ENCODE measurements at regions not wholly inside any gene's neighbourhood (a gene's known extent, or its start where the extent isn't known, plus 50 kb on each side); places are given as distances from the start of the nearest gene placed in this dataset.

- intact Hi-C loops (cut with DNase I), result no loop called here
- Histone ChIP-seq H3K36me3 (no peaks in the 10 kb centered on the region), H3K4me1 (no peaks in the 10 kb centered on the region), H3K27ac (no peak overlapping the region), H3K4me3 (no peak overlapping the region), H3K27me3 (ENCODE audit: low read depth) (no peaks in the 10 kb centered on the region), H3K9me3 (no peaks in the 10 kb centered on the region)
- no peak for DNase-seq
- TF ChIP-seq CTCF (IDR thresholded peaks at IDR 0.05), result no peak
- no peak for ATAC-seq
These were observed 221.4 kb downstream of the GADD45G start for GRCh38 chr9:89826186-89826585.

DNA sequence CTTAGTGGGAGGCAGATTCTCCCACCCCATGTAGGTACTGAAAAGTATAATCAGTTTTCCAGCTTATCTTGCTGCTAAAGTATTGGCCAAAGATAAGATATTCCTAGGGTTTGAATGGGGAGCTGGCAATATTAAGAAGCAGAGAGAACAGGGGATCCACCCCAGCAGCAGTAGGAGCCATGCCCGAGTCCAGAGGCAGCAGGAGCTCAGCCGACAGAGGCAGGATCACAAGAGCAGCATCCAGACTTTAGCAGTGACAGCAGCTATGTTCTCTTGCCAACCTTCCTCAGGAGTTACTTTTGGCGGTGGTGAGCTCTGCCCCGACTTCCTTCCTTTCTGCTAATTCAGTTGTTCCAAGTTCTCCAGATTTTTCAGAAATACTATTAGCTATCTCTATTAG is 224.5 kb downstream of the GADD45G start:
- DNase-seq (no peak), ATAC-seq (no peak)
- Histone ChIP-seq H3K27ac (no peak overlapping the region), H3K36me3 (no peaks in the 10 kb centered on the region), H3K9me3 (no peaks in the 10 kb centered on the region), H3K4me1 (no peaks in the 10 kb centered on the region), H3K4me3 (no peak overlapping the region), H3K27me3 (ENCODE audit: low read depth) (no peaks in the 10 kb centered on the region)
- no peak for TF ChIP-seq CTCF (IDR thresholded peaks at IDR 0.05)
- intact Hi-C loops (cut with DNase I), result no loop called here

- Histone ChIP-seq H3K4me3 (no peak overlapping the region), H3K4me1 (peaks cover 11% of the 10 kb centered on the region), H3K27ac (no peak overlapping the region), H3K27me3 (ENCODE audit: low read depth) (no peaks in the 10 kb centered on the region), H3K36me3 (no peaks in the 10 kb centered on the region), H3K9me3 (no peaks in the 10 kb centered on the region)
- DNase-seq (no peak), ATAC-seq (no peak)
- intact Hi-C loops (cut with DNase I), result no loop called here
- TF ChIP-seq CTCF (IDR thresholded peaks at IDR 0.05), result no peak
These were observed 230.9 kb downstream of the GADD45G start for GRCh38 chr9:89835666-89836065.

- H3K9me3 ChIP-seq, result no peaks in the 10 kb centered on the region
- no peak overlapping the region for H3K27ac ChIP-seq
- H3K4me3 ChIP-seq, result no peak overlapping the region
- DNase-seq (no peak), ATAC-seq (peak in 1 of 2 donors; percentile 35)
- intact Hi-C loops (cut with DNase I), result no loop called here
- TF ChIP-seq CTCF (IDR thresholded peaks at IDR 0.05), result no peak
- no peaks in the 10 kb centered on the region for H3K36me3 ChIP-seq
- no peaks in the 10 kb centered on the region for H3K27me3 ChIP-seq (ENCODE audit: low read depth)
- H3K4me1 ChIP-seq, result peaks cover 13% of the 10 kb centered on the region
These were observed 232.5 kb downstream of the GADD45G start for GRCh38 chr9:89837162-89837933.

GRCh38 chr9:89837934-89838310 is 233.1 kb downstream of the GADD45G start:
- no peaks in the 10 kb centered on the region for H3K36me3 ChIP-seq
- TF ChIP-seq CTCF (IDR thresholded peaks at IDR 0.05), result no peak
- no peak for ATAC-seq
- H3K9me3 ChIP-seq, result no peaks in the 10 kb centered on the region
- peaks cover 19% of the 10 kb centered on the region for H3K4me1 ChIP-seq
- no peaks in the 10 kb centered on the region for H3K27me3 ChIP-seq (ENCODE audit: low read depth)
- no peak overlapping the region for H3K27ac ChIP-seq
- DNase-seq, result no peak
- no peak overlapping the region for H3K4me3 ChIP-seq
- intact Hi-C loops (cut with DNase I), result no loop called here

Data from lower lobe of right lung (tissue), 2 donors.